ENCODE measurements at regions not wholly inside any gene's neighbourhood (a gene's known extent, or its start where the extent isn't known, plus 50 kb on each side); places are given as distances from the start of the nearest gene placed in this dataset.

DNA sequence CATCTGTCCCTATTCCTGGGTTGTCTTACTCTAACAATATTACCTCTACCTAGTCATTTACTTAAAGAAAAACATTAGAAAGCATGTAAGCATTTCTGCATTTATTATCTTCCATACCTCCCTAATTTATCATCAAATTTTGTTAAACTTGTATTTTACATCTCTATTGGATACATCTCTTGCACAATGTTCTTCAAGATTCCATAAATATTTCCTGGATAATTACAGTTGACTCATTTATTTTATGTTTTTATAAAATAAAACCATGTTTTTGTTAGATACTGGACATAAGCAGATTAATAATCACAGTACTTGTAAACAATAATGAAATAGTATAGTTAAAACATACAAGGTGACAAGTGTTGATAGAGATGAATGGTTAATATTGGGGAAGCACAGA is 209.0 kb downstream of the TMTC3 start:
- ChIA-PET CTCF (no interaction called here), POLR2A (ENCODE audit: low non-redundant PET) (no interaction called here)
- TF ChIP-seq, protein P1, sequence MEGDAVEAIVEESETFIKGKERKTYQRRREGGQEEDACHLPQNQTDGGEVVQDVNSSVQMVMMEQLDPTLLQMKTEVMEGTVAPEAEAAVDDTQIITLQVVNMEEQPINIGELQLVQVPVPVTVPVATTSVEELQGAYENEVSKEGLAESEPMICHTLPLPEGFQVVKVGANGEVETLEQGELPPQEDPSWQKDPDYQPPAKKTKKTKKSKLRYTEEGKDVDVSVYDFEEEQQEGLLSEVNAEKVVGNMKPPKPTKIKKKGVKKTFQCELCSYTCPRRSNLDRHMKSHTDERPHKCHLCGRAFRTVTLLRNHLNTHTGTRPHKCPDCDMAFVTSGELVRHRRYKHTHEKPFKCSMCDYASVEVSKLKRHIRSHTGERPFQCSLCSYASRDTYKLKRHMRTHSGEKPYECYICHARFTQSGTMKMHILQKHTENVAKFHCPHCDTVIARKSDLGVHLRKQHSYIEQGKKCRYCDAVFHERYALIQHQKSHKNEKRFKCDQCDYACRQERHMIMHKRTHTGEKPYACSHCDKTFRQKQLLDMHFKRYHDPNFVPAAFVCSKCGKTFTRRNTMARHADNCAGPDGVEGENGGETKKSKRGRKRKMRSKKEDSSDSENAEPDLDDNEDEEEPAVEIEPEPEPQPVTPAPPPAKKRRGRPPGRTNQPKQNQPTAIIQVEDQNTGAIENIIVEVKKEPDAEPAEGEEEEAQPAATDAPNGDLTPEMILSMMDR (conservative IDR thresholded peaks at IDR 0.05; ENCODE audit: low read depth, low read length) = no peak
- Histone ChIP-seq H3K27ac (ENCODE audit: low read depth, low read length, poor library complexity, severe bottlenecking) (no peak overlapping the region), H3K36me3 (ENCODE audit: insufficient read depth, low read length, poor library complexity, severe bottlenecking) (no peaks in the 10 kb centered on the region), H3K9me3 (ENCODE audit: low read depth, low read length, poor library complexity, severe bottlenecking) (no peaks in the 10 kb centered on the region), H3K27me3 (replicated peaks; ENCODE audit: insufficient read depth, low read depth, low read length, poor library complexity) (no peaks in the 10 kb centered on the region), H3K4me1 (ENCODE audit: insufficient read depth, low read length, poor library complexity, severe bottlenecking) (no peaks in the 10 kb centered on the region), H3K4me3 (ENCODE audit: low read depth, low read length, poor library complexity, severe bottlenecking) (no peak overlapping the region)
- no TSS peak for BruUV-seq (replicated peaks)
- DNase-seq (ENCODE audit: low spot score) = no peak
- intact Hi-C loops (cut with micrococcal nuclease; ENCODE audit: unreplicated experiment) = no loop called here

DNA sequence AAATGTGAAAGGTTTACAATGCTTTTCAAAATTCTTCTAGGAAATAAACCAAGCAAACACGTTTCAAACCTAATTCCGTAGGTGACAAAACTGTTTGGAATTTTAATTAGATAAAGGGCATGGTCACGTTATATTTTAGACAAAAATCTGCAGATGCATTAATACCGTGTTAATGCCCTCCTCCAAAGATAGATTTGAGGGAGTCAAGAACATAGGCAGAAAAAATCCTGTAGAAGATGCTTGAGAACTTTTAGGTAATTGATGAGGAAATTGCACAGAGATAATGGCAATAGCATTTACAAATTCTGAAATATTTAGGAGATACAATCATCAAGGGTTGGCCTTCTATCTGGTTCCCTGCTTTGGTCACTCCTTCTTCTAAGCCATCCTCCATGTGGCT is 212.6 kb downstream of the TMTC3 start:
- no peak overlapping the region for H3K4me3 ChIP-seq (ENCODE audit: low read depth, low read length, poor library complexity, severe bottlenecking)
- H3K27me3 ChIP-seq (replicated peaks; ENCODE audit: insufficient read depth, low read depth, low read length, poor library complexity) = no peaks in the 10 kb centered on the region
- intact Hi-C loops (cut with micrococcal nuclease; ENCODE audit: unreplicated experiment) = no loop called here
- no peaks in the 10 kb centered on the region for H3K4me1 ChIP-seq (ENCODE audit: insufficient read depth, low read length, poor library complexity, severe bottlenecking)
- ChIA-PET POLR2A (ENCODE audit: low non-redundant PET) (no interaction called here), CTCF (no interaction called here)
- no TSS peak for BruUV-seq (replicated peaks)
- no peak overlapping the region for H3K27ac ChIP-seq (ENCODE audit: low read depth, low read length, poor library complexity, severe bottlenecking)
- no peaks in the 10 kb centered on the region for H3K9me3 ChIP-seq (ENCODE audit: low read depth, low read length, poor library complexity, severe bottlenecking)
- TF ChIP-seq, protein P1 (conservative IDR thresholded peaks at IDR 0.05; ENCODE audit: low read depth, low read length) = no peak
- TF ChIP-seq EZH2 (IDR thresholded peaks at IDR 0.05; ENCODE audit: borderline replicate concordance, low read depth, low read length, poor library complexity, severe bottlenecking) = no peak
- no peaks in the 10 kb centered on the region for H3K36me3 ChIP-seq (ENCODE audit: insufficient read depth, low read length, poor library complexity, severe bottlenecking)
- no peak for DNase-seq (ENCODE audit: low spot score)

DNA sequence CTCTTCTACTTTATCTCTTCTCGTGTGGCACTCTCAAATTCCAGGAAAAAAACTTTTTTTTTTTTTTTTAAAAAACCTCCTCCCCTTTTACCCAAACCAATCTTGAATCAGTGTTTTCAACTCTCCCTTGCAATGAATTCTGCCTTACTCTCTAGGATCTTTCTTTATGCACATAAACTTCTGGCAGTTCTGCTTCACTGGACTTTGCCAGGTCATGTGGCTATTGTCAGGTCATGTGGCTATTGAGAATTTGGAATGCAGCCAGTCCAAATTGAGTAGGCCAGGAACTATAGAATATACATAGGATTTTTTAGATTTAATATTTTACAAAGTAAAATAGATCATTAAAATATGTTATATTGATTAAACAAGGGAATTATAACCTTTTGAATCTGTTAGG is 218.2 kb downstream of the TMTC3 start:
- no peaks in the 10 kb centered on the region for H3K27me3 ChIP-seq (replicated peaks; ENCODE audit: insufficient read depth, low read depth, low read length, poor library complexity)
- no peaks in the 10 kb centered on the region for H3K9me3 ChIP-seq (ENCODE audit: low read depth, low read length, poor library complexity, severe bottlenecking)
- no peaks in the 10 kb centered on the region for H3K4me1 ChIP-seq (ENCODE audit: insufficient read depth, low read length, poor library complexity, severe bottlenecking)
- ChIA-PET CTCF (no interaction called here), POLR2A (ENCODE audit: low non-redundant PET) (no interaction called here)
- no peak overlapping the region for H3K4me3 ChIP-seq (ENCODE audit: low read depth, low read length, poor library complexity, severe bottlenecking)
- DNase-seq (ENCODE audit: low spot score) = no peak
- intact Hi-C loops (cut with micrococcal nuclease; ENCODE audit: unreplicated experiment) = no loop called here
- no peaks in the 10 kb centered on the region for H3K36me3 ChIP-seq (ENCODE audit: insufficient read depth, low read length, poor library complexity, severe bottlenecking)
- TF ChIP-seq, protein P1 (conservative IDR thresholded peaks at IDR 0.05; ENCODE audit: low read depth, low read length) = no peak
- TF ChIP-seq EZH2 (IDR thresholded peaks at IDR 0.05; ENCODE audit: borderline replicate concordance, low read depth, low read length, poor library complexity, severe bottlenecking) = no peak
- BruUV-seq (replicated peaks) = no TSS peak
- H3K27ac ChIP-seq (ENCODE audit: low read depth, low read length, poor library complexity, severe bottlenecking) = no peak overlapping the region

All from A673 (cell line).